ENCODE measurements at regions not wholly inside any gene's neighbourhood (a gene's known extent, or its start where the extent isn't known, plus 50 kb on each side); places are given as distances from the start of the nearest gene placed in this dataset.

GRCh38 chr6:165206798-165207197 lies 102.6 kb downstream of the C6orf118 start:
- TF ChIP-seq SIN3A (IDR thresholded peaks at IDR 0.05; ENCODE audit: borderline replicate concordance, insufficient read depth, low read length) (no peak), FOXP2 (optimal IDR thresholded peaks at IDR 0.05; ENCODE audit: borderline replicate concordance, extremely low read depth, extremely low read length, insufficient read depth) (no peak), REST (IDR thresholded peaks at IDR 0.05; ENCODE audit: insufficient read depth in 1 of 2, low read depth in 2 of 2, low read length in 2 of 2) (no peak), TAF1 (IDR thresholded peaks at IDR 0.05; ENCODE audit: borderline replicate concordance, insufficient read depth, low read length) (no peak), POLR2AphosphoS5 (IDR thresholded peaks at IDR 0.05; ENCODE audit: low read depth, low read length) (no peak)

GRCh38 chr6:165205632-165206031 lies 103.8 kb downstream of the C6orf118 start:
- TF ChIP-seq SIN3A (IDR thresholded peaks at IDR 0.05; ENCODE audit: borderline replicate concordance, insufficient read depth, low read length) (no peak), REST (IDR thresholded peaks at IDR 0.05; ENCODE audit: insufficient read depth in 1 of 2, low read depth in 2 of 2, low read length in 2 of 2) (no peak), FOXP2 (optimal IDR thresholded peaks at IDR 0.05; ENCODE audit: borderline replicate concordance, extremely low read depth, extremely low read length, insufficient read depth) (no peak), TAF1 (IDR thresholded peaks at IDR 0.05; ENCODE audit: borderline replicate concordance, insufficient read depth, low read length) (no peak), POLR2AphosphoS5 (IDR thresholded peaks at IDR 0.05; ENCODE audit: low read depth, low read length) (no peak)

- no peak for TF ChIP-seq TAF1 (IDR thresholded peaks at IDR 0.05; ENCODE audit: borderline replicate concordance, insufficient read depth, low read length)
- TF ChIP-seq SIN3A (IDR thresholded peaks at IDR 0.05; ENCODE audit: borderline replicate concordance, insufficient read depth, low read length), result no peak
- no peak for TF ChIP-seq REST (IDR thresholded peaks at IDR 0.05; ENCODE audit: insufficient read depth in 1 of 2, low read depth in 2 of 2, low read length in 2 of 2)
- no peak for TF ChIP-seq POLR2AphosphoS5 (IDR thresholded peaks at IDR 0.05; ENCODE audit: low read depth, low read length)
- TF ChIP-seq FOXP2 (optimal IDR thresholded peaks at IDR 0.05; ENCODE audit: borderline replicate concordance, extremely low read depth, extremely low read length, insufficient read depth), result no peak
Observed at GRCh38 chr6:165204807-165205545, 104.4 kb downstream of the C6orf118 start.

GRCh38 chr6:165200178-165200577 lies 109.2 kb downstream of the C6orf118 start:
- TF ChIP-seq REST (IDR thresholded peaks at IDR 0.05; ENCODE audit: insufficient read depth in 1 of 2, low read depth in 2 of 2, low read length in 2 of 2) (no peak), POLR2AphosphoS5 (IDR thresholded peaks at IDR 0.05; ENCODE audit: low read depth, low read length) (no peak), SIN3A (IDR thresholded peaks at IDR 0.05; ENCODE audit: borderline replicate concordance, insufficient read depth, low read length) (no peak), FOXP2 (optimal IDR thresholded peaks at IDR 0.05; ENCODE audit: borderline replicate concordance, extremely low read depth, extremely low read length, insufficient read depth) (no peak), TAF1 (IDR thresholded peaks at IDR 0.05; ENCODE audit: borderline replicate concordance, insufficient read depth, low read length) (no peak)
